ENCODE measurements at regions not wholly inside any gene's neighbourhood (a gene's known extent, or its start where the extent isn't known, plus 50 kb on each side); places are given as distances from the start of the nearest gene placed in this dataset.

- H3K9me3 ChIP-seq = no peaks in the 10 kb centered on the region
- H4K20me1 ChIP-seq (ENCODE audit: insufficient read depth) = no peaks in the 10 kb centered on the region
- no peaks in the 10 kb centered on the region for H3K79me2 ChIP-seq (ENCODE audit: insufficient read depth)
- H2AFZ ChIP-seq (ENCODE audit: low read depth) = no peak overlapping the region
- H3K27me3 ChIP-seq (ENCODE audit: insufficient read depth) = no peaks in the 10 kb centered on the region
- H3K4me3 ChIP-seq (ENCODE audit: low read depth in 2 of 2, low read length in 1 of 2) = no peak overlapping the region
- H3K36me3 ChIP-seq (replicated peaks in 1 of 2; ENCODE audit: control insufficient read depth in 1 of 2, insufficient read depth in 2 of 2, low read length in 1 of 2) = no peaks in the 10 kb centered on the region
- H3K4me2 ChIP-seq = no peak overlapping the region
- H3K9ac ChIP-seq = no peak overlapping the region
- H3F3A ChIP-seq (replicated peaks; ENCODE audit: insufficient read depth) = no peaks in the 10 kb centered on the region
- no peak overlapping the region for H3K27ac ChIP-seq (ENCODE audit: low read depth in 2 of 2, low read length in 1 of 2)
- CTCF ChIA-PET = interaction anchor here (0.6 to 1.4 kb wide), 2 partner anchors 10 to 39 kb away, joined by 3 to 4 read pairs; no protein-coding TSS in a partner anchor
- peaks cover 0 to 27% of the 10 kb centered on the region in 2 experiments; a peak in 1 of 4 replicates for H3K4me1 ChIP-seq (ENCODE audit: control insufficient read depth in 1 of 2, insufficient read depth in 2 of 2, low read depth in 1 of 2, low read length in 1 of 2)
- WGBS (ENCODE audit: low lambda C conversion rate) = 36% methylated on average over 11 of the region's 15 CpGs
- TF ChIP-seq MXI1 (IDR thresholded peaks at IDR 0.05; ENCODE audit: low read depth, low read length) (no peak), RCOR1 (IDR thresholded peaks at IDR 0.05; ENCODE audit: low read length) (no peak), SMC3 (IDR thresholded peaks at IDR 0.05; ENCODE audit: low read depth, low read length) (no peak), TEAD4 (IDR thresholded peaks at IDR 0.05; ENCODE audit: borderline replicate concordance, insufficient read depth) (no peak), TAF1 (IDR thresholded peaks at IDR 0.05; ENCODE audit: borderline replicate concordance, low read depth, low read length) (no peak), PBX3 (IDR thresholded peaks at IDR 0.05) (no peak), FOSL2 (IDR thresholded peaks at IDR 0.05; ENCODE audit: borderline replicate concordance, low read depth) (no peak), REST (IDR thresholded peaks at IDR 0.05; ENCODE audit: low read depth, low read length) (no peak)
- POLR2A ChIA-PET = no interaction called here
- peak; percentile 3 for DNase-seq
- H3K9me2 ChIP-seq = no peaks in the 10 kb centered on the region
Observed at GRCh38 chr11:70505761-70506657, 107.7 kb downstream of the CTTN start.

GRCh38 chr11:70506658-70506970 is 108.3 kb downstream of the CTTN start:
- WGBS (ENCODE audit: low lambda C conversion rate) = 21% methylated on average over 3 of the region's 5 CpGs
- Histone ChIP-seq H3K4me3 (ENCODE audit: low read depth in 2 of 2, low read length in 1 of 2) (no peak overlapping the region), H3K9me3 (no peaks in the 10 kb centered on the region), H3K79me2 (ENCODE audit: insufficient read depth) (no peaks in the 10 kb centered on the region), H3K27ac (ENCODE audit: low read depth in 2 of 2, low read length in 1 of 2) (no peak overlapping the region), H3F3A (replicated peaks; ENCODE audit: insufficient read depth) (no peaks in the 10 kb centered on the region), H3K4me1 (ENCODE audit: control insufficient read depth in 1 of 2, insufficient read depth in 2 of 2, low read depth in 1 of 2, low read length in 1 of 2) (peaks cover 0 to 21% of the 10 kb centered on the region in 2 experiments; a peak in 1 of 4 replicates), H4K20me1 (ENCODE audit: insufficient read depth) (no peaks in the 10 kb centered on the region), H2AFZ (ENCODE audit: low read depth) (no peak overlapping the region), H3K9me2 (no peaks in the 10 kb centered on the region), H3K36me3 (replicated peaks in 1 of 2; ENCODE audit: control insufficient read depth in 1 of 2, insufficient read depth in 2 of 2, low read length in 1 of 2) (no peaks in the 10 kb centered on the region), H3K4me2 (no peak overlapping the region), H3K9ac (no peak overlapping the region), H3K27me3 (ENCODE audit: insufficient read depth) (no peaks in the 10 kb centered on the region)
- no peak for DNase-seq
- ChIA-PET POLR2A (no interaction called here), CTCF (interaction anchor here (1.4 kb wide), 1 partner anchor 40 kb away, joined by 3 read pairs; no protein-coding TSS in a partner anchor)
- TF ChIP-seq RAD21 (IDR thresholded peaks at IDR 0.05; ENCODE audit: low read length) (no peak), RFX5 (IDR thresholded peaks at IDR 0.05; ENCODE audit: low read length) (no peak), CHD2 (IDR thresholded peaks at IDR 0.05; ENCODE audit: low read length, partially characterized antibody) (no peak), GATA2 (CRISPR knock-in tag; IDR thresholded peaks at IDR 0.05) (no peak), POLR2AphosphoS5 (IDR thresholded peaks at IDR 0.05; ENCODE audit: low read depth, low read length) (no peak), MXI1 (IDR thresholded peaks at IDR 0.05; ENCODE audit: low read depth, low read length) (no peak), MAX (IDR thresholded peaks at IDR 0.05; ENCODE audit: low read depth) (no peak), ZBTB33 (IDR thresholded peaks at IDR 0.05; ENCODE audit: borderline replicate concordance, low read depth) (no peak), PBX3 (IDR thresholded peaks at IDR 0.05) (no peak), MEF2A (IDR thresholded peaks at IDR 0.05; ENCODE audit: borderline replicate concordance, low read depth) (no peak), YY1 (IDR thresholded peaks at IDR 0.05; ENCODE audit: low read depth) (no peak), FOXM1 (IDR thresholded peaks at IDR 0.05; ENCODE audit: low read depth) (no peak), NRF1 (IDR thresholded peaks at IDR 0.05; ENCODE audit: low read depth, low read length) (no peak), SMC3 (IDR thresholded peaks at IDR 0.05; ENCODE audit: low read depth, low read length) (no peak), TEAD4 (IDR thresholded peaks at IDR 0.05; ENCODE audit: borderline replicate concordance, insufficient read depth) (no peak)

All from SK-N-SH (cell line).